ENCODE measurements at regions not wholly inside any gene's neighbourhood (a gene's known extent, or its start where the extent isn't known, plus 50 kb on each side); places are given as distances from the start of the nearest gene placed in this dataset.
"Not testable (repeated sequence)": the region's sequence is repeated elsewhere in the genome, so short reads cannot be mapped to it uniquely, and the experiment has no call there.

GRCh38 chr13:54263868-54264267 is 1235.3 kb downstream of the OLFM4 start:
- no peak for DNase-seq (ENCODE audit: low read depth, low spot score)

- DNase-seq (ENCODE audit: low read depth, low spot score): not testable (repeated sequence)
Observed at GRCh38 chr13:54267253-54267668, 1238.6 kb downstream of the OLFM4 start.

- DNase-seq (ENCODE audit: low read depth, low spot score): not testable (repeated sequence)
Observed at GRCh38 chr13:54268013-54268695, 1239.5 kb downstream of the OLFM4 start.

GRCh38 chr13:54287062-54287764 is 1258.6 kb downstream of the OLFM4 start:
- no peak for DNase-seq (ENCODE audit: low read depth, low spot score)

GRCh38 chr13:54301085-54301484 is 1272.5 kb downstream of the OLFM4 start:
- no peak for DNase-seq (ENCODE audit: low read depth, low spot score)

- DNase-seq (ENCODE audit: low read depth, low spot score): no peak
Observed at GRCh38 chr13:54305377-54305776, 1276.8 kb downstream of the OLFM4 start.

- no peak for DNase-seq (ENCODE audit: low read depth, low spot score)
Observed at GRCh38 chr13:54312885-54313284, 1284.3 kb downstream of the OLFM4 start.

- no peak for DNase-seq (ENCODE audit: low read depth, low spot score)
Observed at GRCh38 chr13:54317722-54318121, 1289.1 kb downstream of the OLFM4 start.

- DNase-seq (ENCODE audit: low read depth, low spot score): no peak
Observed at GRCh38 chr13:54337540-54337939, 1308.9 kb downstream of the OLFM4 start.

- no peak for DNase-seq (ENCODE audit: low read depth, low spot score)
Observed at GRCh38 chr13:54347531-54347930, 1318.9 kb downstream of the OLFM4 start.

GRCh38 chr13:54356209-54356608 is 1327.6 kb downstream of the OLFM4 start:
- DNase-seq (ENCODE audit: low read depth, low spot score): no peak

GRCh38 chr13:54356849-54357248 is 1328.2 kb downstream of the OLFM4 start:
- DNase-seq (ENCODE audit: low read depth, low spot score): no peak

GRCh38 chr13:54357284-54357933 is 1328.8 kb downstream of the OLFM4 start:
- DNase-seq (ENCODE audit: low read depth, low spot score): no peak

- no peak for DNase-seq (ENCODE audit: low read depth, low spot score)
Observed at GRCh38 chr13:54361460-54361859, 1332.8 kb downstream of the OLFM4 start.

GRCh38 chr13:54366728-54367127 is 1338.1 kb downstream of the OLFM4 start:
- no peak for DNase-seq (ENCODE audit: low read depth, low spot score)

GRCh38 chr13:54367639-54368271 is 1339.1 kb downstream of the OLFM4 start:
- DNase-seq (ENCODE audit: low read depth, low spot score): no peak

GRCh38 chr13:54368387-54368786 is 1339.8 kb downstream of the OLFM4 start:
- no peak for DNase-seq (ENCODE audit: low read depth, low spot score)

GRCh38 chr13:54373211-54373610 is 1344.6 kb downstream of the OLFM4 start:
- DNase-seq (ENCODE audit: low read depth, low spot score): no peak

GRCh38 chr13:54379461-54379860 is 1350.8 kb downstream of the OLFM4 start:
- DNase-seq (ENCODE audit: low read depth, low spot score): no peak

GRCh38 chr13:54383604-54384003 is 1355.0 kb downstream of the OLFM4 start:
- DNase-seq (ENCODE audit: low read depth, low spot score): no peak

GRCh38 chr13:54387625-54388024 is 1359.0 kb downstream of the OLFM4 start:
- DNase-seq (ENCODE audit: low read depth, low spot score): no peak

GRCh38 chr13:54390841-54391240 is 1362.2 kb downstream of the OLFM4 start:
- no peak for DNase-seq (ENCODE audit: low read depth, low spot score)

Measured in astrocyte of the hippocampus (primary cell).